HCT116 (cell line): ENCODE measurements at regions not wholly inside any gene's neighbourhood (a gene's known extent, or its start where the extent isn't known, plus 50 kb on each side); places are given as distances from the start of the nearest gene placed in this dataset.

Experiments
- ATAC-seq: fragments of 200-7000 bp; cut with Tn5 transposase; 2 replicates; pipeline ENCODE4 v1.9.1; 2020; ENCODE audit warnings: mild to moderate bottlenecking, moderate library complexity
- BruUV-seq: library from RNA; stranded (reverse); fragments of 400-500 nt; replicated peaks from 2 replicates; lab custom pipeline; 2021; lab: Mats Ljungman, UMichigan
- CTCF ChIA-PET: fragments of 300-600 bp; sonication (Branson Sonifier 250); formaldehyde crosslinking; loops from one replicate; lab custom pipeline; 2021; ENCODE audit warnings: antibody characterized with exemption; lab: Charles Lee
- POLR2A ChIA-PET: fragments of 300-600, 350-600 bp; sonication (Branson Sonifier 250); formaldehyde crosslinking; loops from one replicate; lab custom pipeline; 2021; ENCODE audit warnings: antibody characterized with exemption; lab: Charles Lee
- RAD21 ChIA-PET, 2 experiments: fragments of 300-600 bp; sonication (Branson Sonifier 250); formaldehyde crosslinking; loops; one replicate each; lab custom pipeline; 2023; ENCODE audit warnings: low total read pairs in 2 of 2; ENCODE audit not compliant: uncharacterized antibody in 2 of 2, unreplicated experiment in 2 of 2, low non-redundant PET in 1 of 2; lab: Charles Lee
- DNase-seq: peaks from one replicate; pipeline ENCODE4 v3.0.0-alpha.2; 2010; ENCODE audit warnings: low read depth, low spot score
- H2AFZ ChIP-seq: fragments of 200-600 bp; shearing (Covaris generic), sonication (generic); 2 replicates; pipeline ENCODE4 v1.6.1; 2017; ENCODE audit warnings: low read depth, mixed run types, mixed read lengths, antibody characterized with exemption, low read length; ENCODE audit not compliant: poor library complexity, severe bottlenecking
- H3K27ac ChIP-seq: 2 replicates; pipeline ENCODE4 v1.5.1; 2012; ENCODE audit warnings: low read depth, low read length
- H3K27me3 ChIP-seq: fragments of 200-600 bp; sonication (generic); 2 replicates; pipeline ENCODE4 v1.6.1; 2016; ENCODE audit warnings: mixed run types, low read length, mixed read lengths; ENCODE audit not compliant: insufficient read depth
- H3K36me3 ChIP-seq, 2 experiments: fragments of 200-500 bp in 1 of 2; fragments of 200-600 bp in 1 of 2; sonication (Bioruptor generic) in 1 of 2; sonication (generic) in 1 of 2; 2 replicates each; pipeline versions ENCODE4 v1.5.1 to v1.6.1; 2014 to 2016; ENCODE audit warnings: low read length in 2 of 2, inconsistent platforms in 1 of 2, mixed read lengths in 1 of 2, mixed run types in 1 of 2; ENCODE audit not compliant: insufficient read depth in 2 of 2, control insufficient read depth in 1 of 2
- H3K4me1 ChIP-seq, 2 experiments: fragments of 200-600 bp in 1 of 2; sonication (generic) in 1 of 2; 2 replicates each; pipeline versions ENCODE4 v1.5.1 to v1.6.1; 2012 to 2017; ENCODE audit warnings: low read length in 2 of 2, inconsistent platforms in 1 of 2, mild to moderate bottlenecking in 1 of 2, mixed read lengths in 1 of 2, mixed run types in 1 of 2, moderate library complexity in 1 of 2; ENCODE audit not compliant: insufficient read depth in 2 of 2, control insufficient read depth in 1 of 2
- H3K4me2 ChIP-seq: fragments of 200-600 bp; sonication (generic); 2 replicates; pipeline ENCODE4 v1.6.1; 2017; ENCODE audit warnings: mixed run types, low read length, mixed read lengths
- H3K4me3 ChIP-seq, 2 experiments: fragments of 200-600 bp in 1 of 2; sonication (generic) in 1 of 2; replicated peaks in 1 of 2; 2 replicates each; pipeline ENCODE4 v1.5.1; 2011 to 2016; ENCODE audit warnings: low read length in 2 of 2, control low read depth in 1 of 2, low read depth in 1 of 2, mild to moderate bottlenecking in 1 of 2, mixed read lengths in 1 of 2, mixed run types in 1 of 2
- H3K79me2 ChIP-seq: fragments of 200-600 bp; sonication (generic); 2 replicates; pipeline ENCODE4 v1.6.1; 2017; ENCODE audit warnings: mild to moderate bottlenecking, mixed run types, low read length, moderate library complexity, mixed read lengths; ENCODE audit not compliant: insufficient read depth
- H3K9ac ChIP-seq: fragments of 200-600 bp; sonication (generic); 2 replicates; pipeline ENCODE4 v1.6.1; 2016; ENCODE audit warnings: low read length, mixed read lengths
- H3K9me2 ChIP-seq: fragments of 200-600 bp; sonication (generic), shearing (Covaris generic); 2 replicates; pipeline ENCODE4 v1.6.1; 2017; ENCODE audit warnings: mixed run types, mild to moderate bottlenecking, moderate library complexity; ENCODE audit not compliant: insufficient read depth
- H3K9me3 ChIP-seq, 2 experiments: fragments of 200-500 bp in 1 of 2; fragments of 200-600 bp in 1 of 2; sonication (Bioruptor generic) in 1 of 2; sonication (generic) in 1 of 2; 2 replicates each; pipeline ENCODE4 v1.6.1; 2014 to 2017; ENCODE audit warnings: low read length in 2 of 2, mixed read lengths in 2 of 2, inconsistent platforms in 1 of 2, low read depth in 1 of 2, mild to moderate bottlenecking in 1 of 2, mixed run types in 1 of 2, moderate library complexity in 1 of 2; ENCODE audit not compliant: control insufficient read depth in 1 of 2, insufficient read depth in 1 of 2
- H4K20me1 ChIP-seq: fragments of 200-600 bp; sonication (generic), shearing (Covaris generic); 2 replicates; pipeline ENCODE4 v1.6.1; 2017; ENCODE audit warnings: mixed run types, mild to moderate bottlenecking, moderate library complexity; ENCODE audit not compliant: insufficient read depth
- CBX3 ChIP-seq: IDR thresholded peaks from 2 replicates; pipeline ENCODE4 v1.6.1; 2012; ENCODE audit warnings: low read depth
- CEBPB ChIP-seq: IDR thresholded peaks from 2 replicates; pipeline ENCODE4 v1.6.1; 2012; ENCODE audit warnings: low read depth
- EGR1 ChIP-seq: IDR thresholded peaks from 2 replicates; pipeline ENCODE4 v1.6.1; 2012; ENCODE audit warnings: low read depth
- EZH2 ChIP-seq: fragments of 200-600 bp; sonication (generic); IDR thresholded peaks from 2 replicates; pipeline ENCODE4 v1.6.1; 2017; ENCODE audit warnings: antibody characterized with exemption, mixed run types
- EZH2phosphoT487 ChIP-seq: fragments of 200-600 bp; IDR thresholded peaks from 2 replicates; pipeline ENCODE4 v1.6.1; 2018; ENCODE audit warnings: antibody characterized with exemption, borderline replicate concordance
- FOSL1 ChIP-seq: IDR thresholded peaks from 2 replicates; pipeline ENCODE4 v1.6.1; 2012; ENCODE audit warnings: low read depth
- JUND ChIP-seq: IDR thresholded peaks from 2 replicates; pipeline ENCODE4 v1.6.1; 2012
- POLR2A ChIP-seq: IDR thresholded peaks from 2 replicates; pipeline ENCODE4 v1.7.0; 2011; ENCODE audit warnings: borderline replicate concordance; ENCODE audit not compliant: insufficient read depth, insufficient read length; ENCODE audit errors: extremely low read depth
- RAD21 ChIP-seq: IDR thresholded peaks from 2 replicates; pipeline ENCODE4 v1.6.1; 2012; ENCODE audit warnings: low read depth, mild to moderate bottlenecking
- REST ChIP-seq: IDR thresholded peaks from 2 replicates; pipeline ENCODE4 v1.6.1; 2012; ENCODE audit warnings: low read depth
- SIN3A ChIP-seq: IDR thresholded peaks from 2 replicates; pipeline ENCODE4 v1.6.1; 2012; ENCODE audit warnings: low read depth
- SRF ChIP-seq: IDR thresholded peaks from 2 replicates; pipeline ENCODE4 v1.6.1; 2012; ENCODE audit warnings: low read depth
- ZNF274 ChIP-seq: fragments of 200-500 bp; sonication (Bioruptor generic); IDR thresholded peaks from 2 replicates; pipeline ENCODE4 v1.6.1; 2014; ENCODE audit warnings: mild to moderate bottlenecking, low read depth, low read length, inconsistent platforms
- intact Hi-C: fragments of 100-400 bp; cut with micrococcal nuclease; formaldehyde crosslinking; loops from 2 replicates; pipeline ENCODE4 v1.10.0; 2022
- TF ChIP-seq, protein P1 (sequence below): IDR thresholded peaks from 2 replicates; pipeline ENCODE4 v1.6.1; 2012
- TF ChIP-seq, protein P2 (sequence below), 3 experiments: fragments of 200-600 bp in 1 of 3; sonication (generic) in 1 of 3; IDR thresholded peaks in 2 of 3; conservative IDR thresholded peaks in 1 of 3; 2 replicates each; pipeline ENCODE4 v1.5.1; 2012 to 2017; ENCODE audit warnings: low read depth in 2 of 3, low read length in 2 of 3, antibody characterized with exemption in 1 of 3, borderline replicate concordance in 1 of 3, control low read depth in 1 of 3, mild to moderate bottlenecking in 1 of 3, mixed read lengths in 1 of 3, mixed run types in 1 of 3, moderate library complexity in 1 of 3; ENCODE audit not compliant: insufficient read depth in 1 of 3

GRCh38 chr6:95803889-95804288 is 211.9 kb upstream of the FUT9 start:
- BruUV-seq, result no TSS peak
- no peaks in the 10 kb centered on the region for H3K4me1 ChIP-seq
- CTCF ChIA-PET, result no interaction called here
- no peaks in the 10 kb centered on the region for H4K20me1 ChIP-seq
- H2AFZ ChIP-seq, result no peak overlapping the region
- H3K4me2 ChIP-seq, result no peak overlapping the region
- no peak overlapping the region for H3K4me3 ChIP-seq
- H3K9me3 ChIP-seq, result no peaks in the 10 kb centered on the region
- no peak for DNase-seq
- no peak overlapping the region for H3K27ac ChIP-seq
- H3K9me2 ChIP-seq, result no peaks in the 10 kb centered on the region
- H3K79me2 ChIP-seq, result no peaks in the 10 kb centered on the region
- no peak for ATAC-seq
- TF ChIP-seq POLR2A (no peak), CBX3 (no peak), EGR1 (no peak), FOSL1 (no peak), EZH2phosphoT487 (no peak), RAD21 (no peak), ZNF274 (no peak), SIN3A (no peak)
- TF ChIP-seq, protein P1, sequence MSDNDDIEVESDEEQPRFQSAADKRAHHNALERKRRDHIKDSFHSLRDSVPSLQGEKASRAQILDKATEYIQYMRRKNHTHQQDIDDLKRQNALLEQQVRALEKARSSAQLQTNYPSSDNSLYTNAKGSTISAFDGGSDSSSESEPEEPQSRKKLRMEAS, result no peak
- no peaks in the 10 kb centered on the region for H3K36me3 ChIP-seq
- H3K27me3 ChIP-seq, result no peaks in the 10 kb centered on the region
- POLR2A ChIA-PET, result no interaction called here
- no peak overlapping the region for H3K9ac ChIP-seq
- RAD21 ChIA-PET, result no interaction called here
- intact Hi-C loops, result no loop called here

DNA sequence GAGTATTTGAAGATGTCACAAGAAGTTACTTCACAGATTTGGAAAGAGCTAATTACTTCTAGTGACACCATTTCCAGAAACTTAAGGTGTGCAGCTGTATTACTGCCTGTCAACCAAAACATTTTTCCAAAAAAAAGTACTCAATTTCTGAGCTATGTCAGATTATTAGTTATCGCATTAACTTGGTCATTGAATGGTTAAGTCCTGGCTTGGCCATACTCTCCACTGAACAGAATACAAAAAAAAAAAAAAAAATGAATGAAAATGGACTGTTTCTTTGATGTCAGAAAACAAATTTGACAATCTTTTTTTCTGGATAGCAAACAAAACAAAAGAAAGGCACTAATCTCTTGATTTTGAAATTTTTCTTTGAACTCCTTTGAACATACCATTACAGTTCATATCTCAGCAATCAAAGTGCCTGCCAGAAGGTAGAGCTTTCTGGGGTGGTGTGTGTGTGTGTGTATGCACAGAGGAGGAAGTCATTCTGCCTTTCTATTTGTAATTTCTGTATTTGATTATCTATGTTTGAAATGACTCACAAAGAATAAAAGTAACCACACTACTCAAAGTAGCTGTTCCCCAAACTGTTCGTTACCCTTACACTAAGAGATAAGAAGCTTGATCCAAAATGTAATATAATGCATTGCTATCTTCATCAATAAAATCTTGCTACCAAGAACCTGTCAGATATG is 210.8 kb upstream of the FUT9 start:
- no peaks in the 10 kb centered on the region for H3K9me3 ChIP-seq
- no peaks in the 10 kb centered on the region for H3K36me3 ChIP-seq
- ChIA-PET CTCF (no interaction called here), POLR2A (no interaction called here), RAD21 (no interaction called here)
- no peaks in the 10 kb centered on the region for H3K79me2 ChIP-seq
- H3K9me2 ChIP-seq, result no peaks in the 10 kb centered on the region
- BruUV-seq, result no TSS peak
- H4K20me1 ChIP-seq, result no peaks in the 10 kb centered on the region
- intact Hi-C loops, result no loop called here
- H2AFZ ChIP-seq, result no peak overlapping the region
- H3K4me3 ChIP-seq, result no peak overlapping the region
- H3K27me3 ChIP-seq, result no peaks in the 10 kb centered on the region
- H3K4me2 ChIP-seq, result no peak overlapping the region
- H3K9ac ChIP-seq, result no peak overlapping the region
- DNase-seq (no peak), ATAC-seq (no peak)
- no peak overlapping the region for H3K27ac ChIP-seq
- no peaks in the 10 kb centered on the region for H3K4me1 ChIP-seq
- TF ChIP-seq RAD21, result no peak
- no peak for TF ChIP-seq SRF
- TF ChIP-seq REST, result no peak
- no peak for TF ChIP-seq CBX3
- TF ChIP-seq SIN3A, result no peak
- TF ChIP-seq, protein P2, sequence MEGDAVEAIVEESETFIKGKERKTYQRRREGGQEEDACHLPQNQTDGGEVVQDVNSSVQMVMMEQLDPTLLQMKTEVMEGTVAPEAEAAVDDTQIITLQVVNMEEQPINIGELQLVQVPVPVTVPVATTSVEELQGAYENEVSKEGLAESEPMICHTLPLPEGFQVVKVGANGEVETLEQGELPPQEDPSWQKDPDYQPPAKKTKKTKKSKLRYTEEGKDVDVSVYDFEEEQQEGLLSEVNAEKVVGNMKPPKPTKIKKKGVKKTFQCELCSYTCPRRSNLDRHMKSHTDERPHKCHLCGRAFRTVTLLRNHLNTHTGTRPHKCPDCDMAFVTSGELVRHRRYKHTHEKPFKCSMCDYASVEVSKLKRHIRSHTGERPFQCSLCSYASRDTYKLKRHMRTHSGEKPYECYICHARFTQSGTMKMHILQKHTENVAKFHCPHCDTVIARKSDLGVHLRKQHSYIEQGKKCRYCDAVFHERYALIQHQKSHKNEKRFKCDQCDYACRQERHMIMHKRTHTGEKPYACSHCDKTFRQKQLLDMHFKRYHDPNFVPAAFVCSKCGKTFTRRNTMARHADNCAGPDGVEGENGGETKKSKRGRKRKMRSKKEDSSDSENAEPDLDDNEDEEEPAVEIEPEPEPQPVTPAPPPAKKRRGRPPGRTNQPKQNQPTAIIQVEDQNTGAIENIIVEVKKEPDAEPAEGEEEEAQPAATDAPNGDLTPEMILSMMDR (IDR thresholded peaks at IDR 0.05 in 2 of 3, conservative IDR thresholded peaks at IDR 0.05 in 1 of 3; ENCODE audit: borderline replicate concordance in 1 of 3, insufficient read depth in 1 of 3, low read depth in 2 of 3, low read length in 2 of 3), result no peak
- TF ChIP-seq EGR1, result no peak
- no peak for TF ChIP-seq EZH2
- no peak for TF ChIP-seq ZNF274
- TF ChIP-seq JUND, result no peak
- no peak for TF ChIP-seq CEBPB
